SHP77 (cell line): ENCODE measurements at regions not wholly inside any gene's neighbourhood (a gene's known extent, or its start where the extent isn't known, plus 50 kb on each side); places are given as distances from the start of the nearest gene placed in this dataset.

Experiments used
- DNase-seq, 2 experiments: peaks; one replicate each; lab custom pipeline; 2025; lab: John Stamatoyannopoulos, UW

DNA sequence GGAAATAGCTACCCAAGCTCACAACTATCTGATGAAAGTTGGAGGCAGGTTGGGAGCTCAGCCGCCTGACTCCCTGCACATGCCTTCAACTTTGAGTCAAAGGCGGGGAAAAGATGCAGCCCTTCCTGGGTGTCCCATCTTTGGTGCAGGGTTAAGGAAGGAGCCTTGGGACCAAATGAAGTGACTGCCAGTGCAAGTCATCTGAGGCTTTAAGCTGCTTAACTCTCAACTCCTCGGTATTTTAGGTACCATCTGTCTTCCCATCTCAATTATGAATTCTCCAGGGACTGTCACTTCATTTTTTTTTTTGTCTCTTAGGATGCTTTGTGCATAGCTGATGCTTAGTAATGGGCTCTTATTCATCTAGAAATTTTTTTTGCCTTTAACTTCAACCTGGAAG lies 408.8 kb upstream of the C2CD4B start:
- DNase-seq: no peak

DNA sequence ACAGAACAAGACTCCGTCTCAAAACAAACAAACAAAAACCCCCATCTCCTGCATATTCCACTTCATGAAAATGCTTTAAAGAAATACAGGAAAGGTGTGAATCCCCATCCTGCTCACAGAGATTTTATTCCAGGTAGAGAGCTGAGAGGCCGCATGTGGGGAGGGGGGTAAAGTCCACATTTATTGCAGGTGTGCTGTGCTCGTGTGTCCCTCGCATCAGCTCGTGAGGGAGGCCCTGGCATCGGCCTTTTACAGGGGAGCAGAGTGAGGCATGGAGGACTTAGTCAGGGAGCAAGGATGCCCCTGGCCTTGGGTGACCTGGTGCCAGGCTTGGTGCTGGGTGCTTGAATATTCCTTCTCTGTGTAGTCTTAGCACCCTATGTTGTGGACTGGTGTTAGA lies 413.5 kb upstream of the C2CD4B start:
- DNase-seq: no peak

DNA sequence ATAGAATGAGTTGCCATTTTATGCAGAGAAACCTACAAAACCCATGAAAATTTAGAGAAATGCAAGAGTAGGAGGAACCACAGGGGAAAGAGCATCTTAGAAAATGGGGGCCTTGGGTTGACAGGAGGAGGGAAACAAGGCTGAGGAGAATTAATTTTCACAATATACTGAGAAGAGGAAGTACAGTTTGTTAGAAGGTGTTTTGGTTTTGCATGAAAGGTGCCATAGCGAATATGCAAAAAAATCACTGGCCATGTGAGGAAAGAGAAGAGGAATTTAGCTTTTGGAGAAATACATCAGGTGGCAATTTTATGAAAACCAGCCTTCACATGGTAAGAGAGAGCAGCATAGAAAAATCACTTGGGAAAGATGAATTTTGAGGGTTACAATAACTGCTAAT lies 413.9 kb upstream of the C2CD4B start:
- DNase-seq: no peak

DNA sequence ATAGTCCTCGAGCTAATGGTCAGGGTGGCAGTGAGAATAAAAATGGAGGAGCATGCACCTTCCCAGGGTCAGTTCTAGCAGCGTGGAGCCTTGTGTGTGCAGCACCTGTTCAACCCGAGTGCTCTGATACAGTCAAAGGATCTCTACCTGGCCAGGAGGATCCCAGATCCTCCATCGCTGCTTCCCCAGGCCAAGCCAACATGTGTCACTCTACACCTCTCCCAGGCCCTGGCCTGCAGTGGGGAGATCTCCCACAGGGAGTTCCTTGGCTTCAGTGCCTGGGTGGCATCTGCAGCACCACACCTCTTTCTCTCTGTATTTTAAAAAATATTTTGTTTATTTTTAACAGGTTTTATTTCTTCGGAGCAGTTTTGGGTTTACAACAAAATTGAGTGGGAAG lies 414.8 kb upstream of the C2CD4B start:
- no peak for DNase-seq

DNA sequence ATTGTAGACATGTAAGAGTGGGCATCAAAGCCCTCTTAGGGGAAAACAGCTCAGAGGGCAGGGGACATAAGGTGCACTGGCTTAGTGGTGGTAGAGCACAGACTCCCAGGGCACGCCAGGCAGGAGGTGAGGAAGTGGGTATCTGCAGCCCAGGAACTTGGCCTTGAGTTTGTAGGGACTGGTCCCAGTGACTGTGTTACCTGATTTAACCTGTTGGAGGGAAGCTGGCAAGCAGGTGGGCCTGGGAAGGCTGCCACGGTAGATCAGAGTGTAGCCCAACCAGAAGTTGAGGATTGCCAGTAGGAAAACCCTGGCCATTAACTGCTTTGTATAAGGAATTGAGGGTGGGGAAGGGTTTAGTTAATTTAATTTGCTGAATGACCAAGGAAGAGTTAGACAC lies 417.5 kb upstream of the C2CD4B start:
- DNase-seq: no peak

DNA sequence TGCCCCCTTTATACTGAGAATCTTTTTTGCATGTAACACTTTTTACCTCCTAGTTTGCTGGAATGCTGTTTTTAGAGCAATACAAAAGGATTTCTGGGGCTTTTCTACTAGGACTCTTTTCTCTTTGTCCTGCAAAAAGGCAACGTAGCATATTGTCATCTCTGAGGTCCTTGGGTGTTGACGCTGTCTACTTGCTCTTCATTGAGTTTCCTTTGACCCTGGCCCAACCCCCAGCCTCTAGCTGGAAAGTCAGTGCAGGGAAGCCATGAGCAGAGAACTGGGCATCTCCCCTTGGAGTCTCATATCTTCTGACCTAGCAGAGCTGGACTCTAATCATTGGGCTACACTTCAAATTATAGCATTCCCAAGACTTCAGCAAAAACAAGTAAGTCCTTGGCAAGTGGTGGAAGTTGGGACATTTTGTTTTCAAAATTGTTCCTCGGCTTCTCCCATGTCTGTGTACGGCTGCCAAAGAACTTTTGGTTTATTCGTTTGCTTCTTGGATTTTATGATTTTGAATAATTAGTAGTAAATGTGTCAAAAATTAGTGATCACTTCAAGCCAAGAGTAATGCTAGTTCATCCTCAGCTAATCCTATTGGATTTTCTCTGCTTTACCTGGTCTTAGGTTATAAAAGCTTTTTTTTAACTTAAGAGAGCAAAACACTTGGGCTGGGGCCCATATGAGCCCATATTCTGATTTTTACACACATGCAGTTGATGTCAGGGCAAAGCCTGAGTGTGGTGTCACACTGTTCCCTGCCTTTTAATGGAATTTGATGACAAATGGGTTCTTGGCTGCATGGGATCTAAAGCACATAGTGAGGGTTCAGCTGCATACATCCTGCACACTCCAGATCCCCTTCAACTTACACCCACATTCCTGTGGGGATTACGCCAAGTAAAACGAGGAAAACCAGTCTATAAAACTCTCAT lies 419.5 kb upstream of the C2CD4B start:
- no peak for DNase-seq

DNA sequence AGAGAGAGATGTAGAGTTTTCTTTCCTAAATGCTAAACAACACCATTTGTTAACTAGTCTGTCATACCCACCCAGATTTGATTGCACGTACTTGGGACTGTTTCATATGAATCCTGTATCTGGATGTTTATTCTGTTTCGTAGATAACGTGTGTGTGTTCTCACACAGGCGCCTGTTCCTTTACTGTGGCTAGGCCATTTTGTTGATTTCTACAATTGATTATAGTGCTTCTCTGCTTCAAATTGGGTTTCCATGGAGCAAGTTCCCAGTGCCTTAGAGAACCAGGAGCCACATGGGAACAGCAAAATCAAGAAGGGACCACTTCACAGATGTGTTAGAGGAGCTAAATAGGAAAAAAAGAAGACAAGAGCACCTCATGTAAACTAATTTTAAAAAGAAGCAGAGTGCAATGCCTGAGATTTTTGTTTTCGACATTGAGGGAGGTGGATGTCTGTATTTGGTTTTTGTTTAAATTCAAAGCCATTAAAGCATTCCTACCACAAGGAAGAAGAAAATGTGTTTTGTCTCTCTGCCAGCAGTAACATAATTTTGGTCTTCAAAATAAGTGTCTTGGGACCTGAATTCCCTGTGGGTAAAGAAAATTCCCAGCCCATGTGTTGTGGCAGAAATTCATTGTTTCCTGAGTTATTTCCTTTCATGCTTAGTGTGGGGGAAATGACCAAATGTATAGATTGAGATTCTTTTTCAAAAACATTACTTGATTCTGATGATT lies 424.0 kb upstream of the C2CD4B start:
- DNase-seq: no peak

DNA sequence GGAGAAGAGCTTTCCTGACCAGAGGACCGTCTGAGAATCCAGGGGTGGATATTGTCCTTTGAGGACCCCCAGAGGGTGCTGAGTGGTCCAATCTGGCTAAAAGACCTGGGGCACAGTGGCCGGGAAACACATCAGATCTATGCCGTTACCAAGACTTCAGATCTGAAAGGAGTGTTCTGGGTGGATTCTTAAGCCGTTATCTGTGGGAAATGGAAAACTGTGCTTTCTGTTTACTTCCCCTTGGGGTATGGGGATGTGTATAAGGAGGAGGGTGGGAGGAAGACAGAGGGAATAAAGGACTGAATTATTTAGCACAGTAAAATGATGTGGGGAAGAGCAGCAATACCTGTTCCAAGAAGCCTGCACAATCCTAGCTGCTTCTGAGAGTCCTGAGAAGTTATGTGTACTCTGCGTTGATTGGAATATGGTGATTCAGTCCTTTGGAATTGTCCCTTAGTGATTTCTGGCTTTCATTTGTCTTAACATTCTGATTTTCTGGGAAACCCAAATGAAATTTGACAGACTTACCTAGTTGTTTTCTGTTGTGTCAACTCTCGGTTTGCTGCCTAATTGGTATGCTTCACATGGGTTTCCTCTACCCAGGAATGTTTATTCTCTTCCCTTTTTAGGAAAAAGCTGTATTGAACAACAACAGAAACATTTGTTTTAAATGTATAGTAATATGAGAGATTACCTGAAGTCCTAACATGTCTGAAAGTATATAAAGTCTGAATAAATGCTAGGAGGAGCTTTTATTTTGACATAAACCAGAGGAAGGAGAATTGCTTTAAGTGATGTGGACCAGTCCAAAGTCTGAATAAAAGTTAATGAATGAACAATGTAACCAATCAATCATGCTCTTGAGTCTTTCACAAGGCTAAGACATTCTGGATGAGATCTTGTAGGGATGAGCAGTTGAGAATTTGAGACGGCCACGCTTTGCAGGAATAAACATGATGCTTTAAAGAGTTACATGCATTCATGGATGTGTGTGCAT lies 427.1 kb upstream of the C2CD4B start:
- DNase-seq: no peak

DNA sequence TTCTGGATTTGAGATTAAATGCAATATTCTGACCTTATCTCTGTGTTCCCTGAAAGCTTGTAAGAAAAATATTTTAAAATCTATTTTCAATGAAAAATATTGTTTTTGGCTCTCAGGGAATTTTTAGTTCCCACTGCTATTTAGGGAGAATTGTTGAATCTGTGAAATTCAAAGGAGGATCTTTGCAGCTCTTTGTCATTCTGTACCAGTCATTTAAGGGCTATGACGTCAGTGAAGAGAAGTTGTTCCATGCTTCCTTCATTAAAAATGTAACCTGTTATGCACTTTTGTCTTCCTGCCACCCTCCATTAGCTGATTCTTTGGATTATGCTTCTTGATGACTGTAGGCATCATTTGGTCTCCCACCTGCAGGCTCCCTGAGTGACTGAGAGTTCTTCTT lies 427.8 kb upstream of the C2CD4B start:
- no peak for DNase-seq

DNA sequence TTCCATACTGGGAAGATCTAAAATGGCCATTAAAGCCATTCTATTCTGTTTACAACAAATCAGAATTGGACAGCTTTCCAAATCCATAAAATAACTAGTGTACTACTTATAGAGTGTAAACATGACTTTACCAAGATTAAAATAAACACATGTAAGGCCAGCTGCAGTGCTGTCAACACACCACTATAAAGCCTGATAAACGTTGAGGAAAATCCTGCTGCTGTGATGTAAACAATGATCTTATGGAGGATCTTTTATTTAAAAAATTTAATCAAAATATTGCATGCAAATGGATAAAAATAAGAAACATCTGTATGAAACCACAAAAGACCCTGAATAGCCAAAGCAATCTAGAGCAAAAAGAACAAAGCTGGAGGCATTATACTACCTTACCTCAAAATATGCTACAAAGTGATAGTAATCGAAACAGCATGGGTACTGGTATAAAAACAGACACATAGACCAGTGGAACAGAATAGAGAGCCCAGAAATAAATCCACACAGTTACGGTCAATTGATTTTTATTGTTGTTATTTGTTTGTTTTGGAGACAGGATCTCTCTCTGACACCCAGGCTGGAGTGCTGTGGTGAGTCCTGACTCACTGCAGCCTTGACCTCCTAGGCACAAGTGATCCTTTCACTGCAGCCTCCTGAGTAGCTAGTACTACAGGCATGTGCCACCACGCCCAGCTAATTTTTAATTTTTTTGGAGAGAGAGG lies 428.8 kb upstream of the C2CD4B start:
- DNase-seq: peak in 1 of 2 experiments; percentile 13

DNA sequence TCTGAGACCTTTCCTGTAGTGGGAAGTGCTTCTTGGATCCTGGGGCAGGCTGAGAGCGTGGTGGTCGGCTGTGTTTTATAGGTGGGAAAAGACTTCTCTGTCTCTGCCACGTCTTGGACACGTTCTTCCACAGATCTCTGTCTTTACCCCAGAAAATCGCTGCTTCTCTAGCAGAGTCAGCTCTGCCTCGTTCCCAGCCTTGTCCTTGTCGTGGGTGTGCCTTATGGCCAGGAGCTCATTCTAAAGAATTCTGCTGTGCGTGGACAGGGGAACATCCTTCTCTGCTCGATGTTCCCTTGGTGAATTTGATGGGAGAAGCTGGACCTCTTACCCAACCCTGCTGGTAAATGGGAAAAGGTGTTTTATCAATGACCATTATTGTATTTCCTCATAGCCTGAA lies 433.1 kb upstream of the C2CD4B start:
- no peak for DNase-seq

DNA sequence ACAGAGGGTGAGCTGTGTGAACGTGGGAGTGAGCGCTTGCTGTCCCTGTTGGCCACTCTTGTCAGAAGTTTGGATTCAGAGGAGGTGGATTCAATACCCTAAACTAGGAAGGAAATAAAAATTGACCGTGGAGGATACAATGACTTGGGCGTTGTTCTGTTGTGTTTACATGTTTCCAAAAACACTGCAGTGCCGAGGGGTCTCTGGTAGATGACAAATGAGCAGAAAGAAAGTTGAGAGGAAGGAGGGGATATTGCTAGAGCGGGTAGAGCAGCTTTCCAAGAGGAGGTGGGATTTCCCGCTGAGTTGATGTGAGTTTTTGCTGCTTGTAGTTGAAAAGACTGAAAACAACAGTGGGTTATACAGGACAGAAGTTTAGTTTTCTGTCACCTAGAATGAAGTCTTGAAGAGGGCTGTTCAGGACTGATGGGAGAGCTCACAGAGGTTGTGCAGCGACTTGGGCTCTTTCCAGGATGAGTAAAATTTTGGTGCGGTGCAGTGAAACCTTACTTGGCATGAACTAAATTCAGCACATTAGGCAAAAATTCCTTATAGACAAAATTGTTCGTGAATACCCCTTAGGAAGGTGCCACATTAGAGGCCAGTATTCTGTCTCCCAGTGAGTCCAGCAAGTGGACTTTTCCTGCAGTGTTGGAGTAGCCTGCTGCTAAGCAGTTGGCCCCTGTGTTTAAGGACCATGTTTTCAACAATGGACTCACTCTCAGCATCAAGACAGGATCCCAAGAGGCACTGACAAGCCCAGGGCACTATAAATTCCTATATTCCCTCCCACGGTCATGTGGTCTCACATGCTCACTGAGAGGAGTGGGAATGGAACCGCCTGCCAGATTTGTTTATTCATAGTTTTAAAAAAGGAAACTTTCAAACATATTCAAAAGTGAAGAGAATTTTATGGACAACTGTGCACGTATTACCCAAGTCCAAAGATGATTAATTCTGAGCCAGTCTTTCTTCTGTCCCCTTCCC lies 435.0 kb upstream of the C2CD4B start:
- DNase-seq: no peak

DNA sequence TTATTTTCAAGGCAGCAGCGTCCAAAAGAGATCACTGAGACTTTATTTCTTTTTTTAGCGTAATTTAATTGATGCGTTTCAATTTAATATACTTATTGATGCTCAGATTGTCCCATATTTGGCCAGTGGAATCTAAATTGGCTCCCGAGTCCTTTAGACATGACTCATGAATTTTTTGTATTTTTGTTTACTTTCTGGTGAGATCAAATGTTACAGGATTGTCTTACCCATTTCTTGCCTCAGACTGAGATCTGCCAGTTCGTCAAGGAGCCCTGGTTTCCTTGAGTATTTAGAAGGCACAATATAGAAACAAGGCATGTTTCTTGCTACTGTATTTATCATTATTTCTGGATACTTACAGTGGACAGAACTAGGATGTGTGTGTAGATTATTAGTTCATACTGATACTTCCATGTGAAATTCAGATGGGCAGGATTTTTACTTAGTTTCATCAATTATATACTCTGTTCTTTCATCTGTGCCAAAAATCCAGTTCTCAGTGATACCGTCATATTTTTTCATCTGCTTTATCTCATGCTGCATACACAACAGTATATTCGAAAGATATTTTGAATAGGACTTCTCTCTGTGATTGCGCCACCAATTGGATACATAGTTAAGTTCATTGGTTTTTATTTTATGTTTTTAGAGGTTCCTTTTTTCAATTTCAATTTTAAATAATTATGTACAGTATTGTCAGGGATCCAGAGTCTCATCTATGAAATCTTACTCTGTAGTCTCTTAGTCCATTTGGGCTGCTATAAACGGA lies 436.9 kb upstream of the C2CD4B start:
- DNase-seq: no peak

DNA sequence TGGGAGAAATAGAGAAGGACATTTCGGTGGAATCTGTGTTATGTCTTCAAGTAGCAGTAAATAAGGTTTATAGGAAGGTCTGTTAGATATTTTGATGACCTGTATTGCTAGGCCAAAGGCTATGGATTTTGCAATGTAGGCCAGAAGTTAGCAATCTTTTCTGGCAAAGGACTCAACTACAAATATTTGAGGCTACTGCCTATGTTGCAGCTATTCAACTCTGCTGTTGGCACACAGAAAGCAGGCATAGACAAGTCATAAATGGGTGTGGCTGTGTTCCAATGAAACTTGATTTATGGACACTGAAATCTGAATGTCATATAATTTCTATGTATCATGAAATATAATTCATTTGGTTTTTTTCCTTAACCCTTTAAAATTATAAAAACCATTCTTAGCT lies 438.7 kb upstream of the C2CD4B start:
- no peak for DNase-seq

DNA sequence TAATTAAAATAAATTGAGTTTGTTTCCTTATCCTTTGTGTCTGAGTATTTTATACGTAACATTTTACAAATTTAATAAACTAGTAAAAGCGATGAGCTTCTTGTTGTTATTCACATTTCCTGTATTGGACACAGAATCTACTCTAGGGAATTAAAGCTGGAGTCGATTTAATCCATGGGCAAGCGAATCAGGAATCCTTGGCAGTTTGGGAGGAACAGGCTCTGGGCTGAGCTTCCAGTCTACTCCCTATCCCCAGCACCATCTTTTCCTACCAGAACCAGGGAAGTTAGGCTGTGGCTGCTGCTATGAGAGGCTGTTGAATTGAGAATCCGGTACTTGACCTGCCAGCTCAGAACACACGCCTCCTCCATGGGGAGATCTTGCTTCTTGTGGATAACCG lies 437.3 kb upstream of the TPM1 start:
- DNase-seq: no peak

DNA sequence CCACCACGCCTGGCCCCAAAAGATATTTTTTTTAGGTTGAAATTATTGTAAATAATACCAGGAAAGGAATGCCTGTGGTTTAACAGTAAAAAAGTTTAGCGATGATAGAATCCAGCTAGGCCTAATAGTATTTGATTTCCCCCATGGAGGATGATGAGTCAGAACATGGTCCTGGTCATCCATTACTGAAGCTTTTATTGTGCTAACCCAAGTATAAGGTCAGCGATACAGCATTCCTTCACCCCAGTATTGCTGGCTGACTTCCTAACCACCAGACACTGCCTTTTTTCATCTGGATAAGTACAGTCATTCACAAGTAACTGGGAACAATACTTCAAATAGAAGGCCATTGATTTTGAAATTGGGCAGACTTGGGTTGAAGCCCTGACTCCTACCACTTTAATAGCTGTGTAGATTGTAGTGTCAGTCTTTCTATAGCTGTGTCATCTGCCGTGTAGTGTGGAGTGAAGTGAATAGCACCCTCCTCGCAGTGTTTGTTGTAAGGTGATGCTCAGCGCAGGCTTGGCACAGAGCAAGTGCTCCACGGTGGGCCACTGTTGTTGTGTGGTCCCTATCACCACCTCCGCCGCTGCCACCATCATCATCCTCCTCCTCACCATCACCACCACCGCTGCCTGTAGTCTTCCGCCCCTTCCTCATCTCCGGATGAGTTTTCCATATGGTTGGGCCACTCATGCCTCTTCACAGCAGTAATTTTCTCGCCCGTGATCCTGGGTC lies 436.0 kb upstream of the TPM1 start:
- no peak for DNase-seq

DNA sequence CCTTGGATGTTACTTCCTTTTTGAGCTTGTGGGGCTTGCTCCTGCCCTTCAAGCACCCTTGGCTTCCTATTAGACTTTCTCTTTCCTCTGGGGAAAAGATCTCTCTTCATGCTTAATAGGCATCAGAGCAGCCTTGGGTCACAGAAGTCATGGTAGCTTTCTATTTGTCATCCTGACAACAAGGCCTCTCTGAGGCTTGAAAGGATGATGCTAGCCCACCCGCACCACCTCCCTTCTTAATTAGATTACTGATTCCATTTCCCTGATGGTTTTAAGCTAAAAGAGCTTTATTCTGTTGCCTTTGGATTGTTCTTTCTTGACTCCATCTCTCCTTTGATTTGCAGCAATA lies 435.5 kb upstream of the TPM1 start:
- no peak for DNase-seq

DNA sequence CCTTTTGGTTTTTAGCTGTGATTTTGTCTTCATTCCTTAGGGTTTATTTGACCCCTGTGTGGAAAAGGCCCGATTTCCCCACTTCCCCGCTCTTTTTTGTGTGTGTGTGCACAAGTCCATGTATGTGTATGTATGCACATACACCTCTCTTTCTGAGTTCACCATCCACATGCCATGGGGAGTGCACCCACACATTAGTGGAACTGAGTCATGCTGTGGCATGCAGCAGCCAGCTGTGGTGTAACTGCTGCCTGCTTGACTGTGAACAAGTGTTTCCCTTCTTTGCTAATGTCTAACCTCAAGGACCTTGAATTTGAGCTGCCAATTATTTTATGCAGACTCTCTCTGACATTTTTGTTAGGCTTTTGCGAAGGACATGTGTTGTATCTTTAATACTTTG lies 434.9 kb upstream of the TPM1 start:
- no peak for DNase-seq

DNA sequence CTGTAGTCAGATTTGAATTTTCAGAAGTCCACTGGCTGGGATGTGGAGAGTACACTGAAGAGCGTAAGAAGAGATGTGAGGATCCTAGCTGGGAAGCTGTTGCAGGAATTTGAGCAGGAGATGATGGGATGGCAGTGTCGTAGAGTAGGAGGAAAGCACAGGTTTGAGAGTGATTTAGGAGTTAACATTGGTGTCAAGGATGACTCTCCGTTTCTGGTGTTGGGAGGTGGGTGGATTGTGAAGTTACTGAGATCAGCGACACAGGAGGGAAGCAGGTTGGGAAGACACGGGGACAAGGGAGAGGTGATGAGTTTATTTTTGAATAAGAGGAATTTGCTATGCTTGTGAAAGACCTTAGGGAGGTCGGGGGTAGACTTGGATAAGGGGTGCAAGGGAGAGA lies 434.2 kb upstream of the TPM1 start:
- DNase-seq: no peak
